NCI-H2227 (cell line): ENCODE measurements at regions not wholly inside any gene's neighbourhood (a gene's known extent, or its start where the extent isn't known, plus 50 kb on each side); places are given as distances from the start of the nearest gene placed in this dataset.

Source experiments
- DNase-seq: peaks from one replicate; lab custom pipeline; 2025; ENCODE audit not compliant: unreplicated experiment; lab: John Stamatoyannopoulos, UW

- DNase-seq, result no peak
Measured at GRCh38 chr6:148140772-148141557, 201.7 kb upstream of the SASH1 start.

- DNase-seq, result no peak
Measured at GRCh38 chr6:148142821-148143220, 199.8 kb upstream of the SASH1 start.

- DNase-seq, result no peak
Measured at GRCh38 chr6:148143771-148144170, 198.9 kb upstream of the SASH1 start.

GRCh38 chr6:148144917-148145521, 197.6 kb upstream of the SASH1 start:
- DNase-seq, result peak; percentile 75

- DNase-seq, result peak; percentile 20
Measured at GRCh38 chr6:148146717-148147462, 195.7 kb upstream of the SASH1 start.

- DNase-seq, result no peak
Measured at GRCh38 chr6:148147463-148147830, 195.2 kb upstream of the SASH1 start.

GRCh38 chr6:148151896-148152643, 190.6 kb upstream of the SASH1 start:
- DNase-seq, result no peak

- no peak for DNase-seq
Measured at GRCh38 chr6:148154668-148155067, 188.0 kb upstream of the SASH1 start.

GRCh38 chr6:148155293-148155692, 187.3 kb upstream of the SASH1 start:
- DNase-seq, result no peak

GRCh38 chr6:148157841-148158240, 184.8 kb upstream of the SASH1 start:
- no peak for DNase-seq

GRCh38 chr6:148164645-148165044, 178.0 kb upstream of the SASH1 start:
- no peak for DNase-seq

GRCh38 chr6:148166339-148166968, 176.2 kb upstream of the SASH1 start:
- DNase-seq, result peak; percentile 50

GRCh38 chr6:148169706-148170105, 172.9 kb upstream of the SASH1 start:
- no peak for DNase-seq

GRCh38 chr6:148170286-148170685, 172.4 kb upstream of the SASH1 start:
- no peak for DNase-seq

GRCh38 chr6:148173548-148173947, 169.1 kb upstream of the SASH1 start:
- DNase-seq, result no peak

GRCh38 chr6:148175550-148176188, 167.0 kb upstream of the SASH1 start:
- DNase-seq, result peak; percentile 10

GRCh38 chr6:148177589-148178233, 164.9 kb upstream of the SASH1 start:
- DNase-seq, result no peak

GRCh38 chr6:148179786-148180185, 162.9 kb upstream of the SASH1 start:
- DNase-seq, result peak; percentile 39

GRCh38 chr6:148182378-148182777, 160.3 kb upstream of the SASH1 start:
- DNase-seq, result no peak

GRCh38 chr6:148183776-148184175, 158.9 kb upstream of the SASH1 start:
- DNase-seq, result no peak
